GM04504 (cell line): ENCODE measurements at regions not wholly inside any gene's neighbourhood (a gene's known extent, or its start where the extent isn't known, plus 50 kb on each side); places are given as distances from the start of the nearest gene placed in this dataset.
"Not testable (repeated sequence)": the region's sequence is repeated elsewhere in the genome, so short reads cannot be mapped to it uniquely, and the experiment has no call there.

ENCODE experiments used
- DNase-seq: peaks from one replicate; pipeline ENCODE4 v3.0.0-alpha.2; 2012; ENCODE audit warnings: low read depth

- DNase-seq = no peak
These were observed 183.2 kb upstream of the AADAT start for GRCh38 chr4:170272959-170273358.

- no peak for DNase-seq
These were observed 182.0 kb upstream of the AADAT start for GRCh38 chr4:170271723-170272122.

- no peak for DNase-seq
These were observed 180.9 kb upstream of the AADAT start for GRCh38 chr4:170270628-170271027.

GRCh38 chr4:170269950-170270349 lies 180.2 kb upstream of the AADAT start:
- no peak for DNase-seq

GRCh38 chr4:170259631-170260153 lies 169.9 kb upstream of the AADAT start:
- DNase-seq = peak; percentile 84

- DNase-seq = no peak
These were observed 167.1 kb upstream of the AADAT start for GRCh38 chr4:170256807-170257206.

GRCh38 chr4:170248576-170248975 lies 158.8 kb upstream of the AADAT start:
- no peak for DNase-seq

- no peak for DNase-seq
These were observed 158.3 kb upstream of the AADAT start for GRCh38 chr4:170248029-170248428.

- DNase-seq = no peak
These were observed 157.8 kb upstream of the AADAT start for GRCh38 chr4:170247596-170247995.

GRCh38 chr4:170243662-170244288 lies 154.0 kb upstream of the AADAT start:
- no peak for DNase-seq

GRCh38 chr4:170242471-170242870 lies 152.7 kb upstream of the AADAT start:
- peak; percentile 24 for DNase-seq

GRCh38 chr4:170234800-170235199 lies 145.0 kb upstream of the AADAT start:
- DNase-seq = no peak

- no peak for DNase-seq
These were observed 141.6 kb upstream of the AADAT start for GRCh38 chr4:170231377-170231776.

GRCh38 chr4:170230242-170230641 lies 140.5 kb upstream of the AADAT start:
- DNase-seq = no peak

GRCh38 chr4:170229006-170229405 lies 139.2 kb upstream of the AADAT start:
- no peak for DNase-seq

- no peak for DNase-seq
These were observed 138.2 kb upstream of the AADAT start for GRCh38 chr4:170227928-170228327.

- no peak for DNase-seq
These were observed 136.5 kb upstream of the AADAT start for GRCh38 chr4:170226288-170226687.

GRCh38 chr4:170214731-170215130 lies 125.0 kb upstream of the AADAT start:
- DNase-seq = no peak

GRCh38 chr4:170214101-170214500 lies 124.3 kb upstream of the AADAT start:
- DNase-seq = no peak

GRCh38 chr4:170202721-170203120 lies 113.0 kb upstream of the AADAT start:
- no peak for DNase-seq

- DNase-seq = no peak
These were observed 109.0 kb upstream of the AADAT start for GRCh38 chr4:170198747-170199146.

- not testable (repeated sequence) for DNase-seq
These were observed 105.0 kb upstream of the AADAT start for GRCh38 chr4:170194794-170195193.

- no peak for DNase-seq
These were observed 103.7 kb upstream of the AADAT start for GRCh38 chr4:170193496-170193895.

- DNase-seq = no peak
These were observed 100.5 kb upstream of the AADAT start for GRCh38 chr4:170190265-170190664.
